ENCODE measurements at regions not wholly inside any gene's neighbourhood (a gene's known extent, or its start where the extent isn't known, plus 50 kb on each side); places are given as distances from the start of the nearest gene placed in this dataset.
"Not testable (repeated sequence)": the region's sequence is repeated elsewhere in the genome, so short reads cannot be mapped to it uniquely, and the experiment has no call there.

DNA sequence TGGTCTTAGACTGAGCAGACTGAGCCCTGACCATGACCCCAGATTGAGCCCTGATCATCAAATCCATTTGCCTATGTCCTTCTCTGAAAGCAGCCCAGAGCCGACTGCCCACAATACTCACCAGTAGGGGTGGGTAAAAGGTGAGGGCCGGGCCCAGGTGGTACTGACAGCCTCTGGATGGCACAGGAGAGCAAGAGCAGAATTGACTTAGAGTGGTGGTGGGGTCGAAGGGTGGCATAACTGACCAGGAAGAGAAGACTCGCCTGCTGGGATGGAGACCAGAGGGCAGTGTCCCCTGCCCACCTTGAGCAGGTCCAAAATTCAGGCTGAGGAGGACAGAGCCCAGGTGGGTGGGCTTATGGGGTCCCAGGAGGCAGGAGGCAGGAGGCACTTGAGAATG, 161.3 kb upstream of the POU3F1 start:
- no peak for DNase-seq

DNA sequence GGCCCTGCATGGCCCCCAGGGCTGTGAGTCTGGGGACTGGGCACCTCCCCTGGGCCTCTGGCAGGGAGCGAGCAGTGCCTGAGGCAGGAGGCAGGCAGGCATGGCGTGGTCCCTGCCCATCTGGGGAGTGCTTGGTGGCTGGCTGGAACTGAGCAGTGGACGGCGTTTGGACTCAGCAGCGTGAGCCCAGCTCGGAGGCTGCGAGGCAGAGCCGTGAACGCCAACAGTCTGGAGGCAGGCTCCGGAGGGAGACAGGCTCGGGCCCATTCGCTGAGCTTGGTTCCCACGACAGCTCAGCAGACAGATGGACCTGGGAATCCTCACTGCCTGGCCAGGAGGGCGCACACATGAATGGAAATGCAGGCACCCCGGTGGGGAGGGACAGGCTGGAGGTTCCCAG, 160.7 kb upstream of the POU3F1 start:
- DNase-seq: no peak

DNA sequence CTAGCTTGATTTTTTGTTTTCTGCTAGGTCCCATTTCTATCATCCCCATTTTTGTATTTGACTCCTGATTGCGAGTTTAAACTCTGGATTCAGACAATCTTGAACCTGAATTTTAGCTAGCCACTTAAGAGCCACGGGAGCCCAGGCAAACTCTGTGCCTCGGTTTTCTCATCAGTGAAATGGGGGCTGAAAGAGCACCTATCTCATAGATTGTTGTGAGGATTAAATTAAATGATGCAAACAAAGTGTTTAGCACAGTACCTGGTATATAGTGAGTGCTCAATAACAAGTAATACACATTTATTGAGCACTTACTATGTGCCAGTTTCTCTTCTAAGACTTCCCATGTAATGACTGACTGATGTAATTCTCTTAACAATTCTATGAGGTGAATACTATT, 158.1 kb upstream of the POU3F1 start:
- DNase-seq: no peak

DNA sequence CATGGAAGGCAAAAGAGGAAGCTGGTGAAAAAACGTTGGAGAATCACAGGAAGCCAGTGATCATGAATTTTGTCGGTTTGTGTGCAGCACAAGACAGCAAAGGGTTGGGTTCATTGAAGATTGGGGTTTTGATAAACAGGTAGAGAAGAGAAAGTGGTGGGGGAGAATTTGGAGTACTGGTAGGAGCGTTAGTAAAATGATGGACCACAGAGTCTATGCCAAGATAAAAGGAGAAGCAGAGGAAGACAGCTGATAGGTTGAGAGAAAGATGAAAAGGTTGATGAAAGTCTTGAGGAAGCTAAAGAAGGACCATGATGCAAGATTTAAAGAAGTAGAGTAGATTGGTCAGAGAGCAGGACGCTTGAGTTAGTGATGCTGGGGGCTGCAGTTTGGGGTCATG, 156.8 kb upstream of the POU3F1 start:
- DNase-seq: no peak

DNA sequence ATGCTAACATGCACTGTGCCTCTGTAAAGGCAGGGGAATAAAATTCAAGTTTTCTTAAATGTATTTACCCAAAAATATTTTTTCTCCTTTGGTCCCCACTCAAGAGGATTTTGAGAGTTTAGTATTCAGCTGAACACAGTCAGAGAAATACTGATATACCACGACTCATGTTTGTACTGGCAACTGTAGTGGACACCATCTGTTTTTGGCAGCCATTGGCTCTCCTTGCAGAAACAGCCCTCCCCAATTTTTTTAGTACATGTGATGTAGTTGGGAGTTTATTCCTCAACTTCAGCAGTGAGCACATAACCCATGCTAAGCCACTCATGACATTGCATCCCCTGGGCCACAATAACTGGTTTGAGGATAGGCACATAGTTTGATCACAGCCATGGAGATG, 154.8 kb upstream of the POU3F1 start:
- no peak for DNase-seq

DNA sequence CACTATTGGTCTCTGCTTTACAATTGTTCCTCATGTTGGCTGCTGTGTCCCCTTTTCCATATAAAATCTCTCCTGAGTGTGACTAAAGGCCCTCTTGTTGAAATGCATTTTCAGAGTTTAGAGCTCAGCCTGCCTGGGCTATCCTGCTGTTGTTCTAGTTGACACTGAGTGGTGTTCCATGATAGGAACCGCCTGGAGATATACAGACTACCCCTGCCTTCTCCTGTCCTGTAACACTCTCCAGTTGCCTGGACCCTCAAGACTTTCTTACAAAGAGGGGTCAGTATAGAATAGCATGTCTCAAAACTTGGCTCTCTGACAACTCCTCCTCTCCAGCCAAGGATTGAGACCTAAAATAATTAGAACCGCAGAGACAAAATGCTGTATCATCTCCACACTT, 152.0 kb upstream of the POU3F1 start:
- no peak for DNase-seq

DNA sequence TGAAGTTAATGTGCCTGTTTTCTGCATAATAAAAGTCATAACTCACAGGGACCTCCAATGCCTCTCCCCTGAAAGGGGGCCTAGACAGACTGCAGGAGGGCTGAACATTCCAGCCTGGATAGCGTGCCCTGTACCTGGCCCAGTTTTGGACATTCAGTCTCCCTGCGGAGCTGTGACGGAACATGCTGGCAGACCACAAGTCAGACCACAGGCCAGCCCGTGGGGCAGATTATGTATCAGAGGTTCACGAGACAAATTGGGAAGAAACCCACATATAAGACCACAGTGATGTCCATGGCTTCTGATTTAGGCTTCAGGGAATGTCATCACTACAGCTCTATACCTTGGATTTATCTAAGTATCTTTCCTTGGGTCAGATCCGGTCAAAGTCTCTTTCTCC, 151.5 kb upstream of the POU3F1 start:
- no peak for DNase-seq

DNA sequence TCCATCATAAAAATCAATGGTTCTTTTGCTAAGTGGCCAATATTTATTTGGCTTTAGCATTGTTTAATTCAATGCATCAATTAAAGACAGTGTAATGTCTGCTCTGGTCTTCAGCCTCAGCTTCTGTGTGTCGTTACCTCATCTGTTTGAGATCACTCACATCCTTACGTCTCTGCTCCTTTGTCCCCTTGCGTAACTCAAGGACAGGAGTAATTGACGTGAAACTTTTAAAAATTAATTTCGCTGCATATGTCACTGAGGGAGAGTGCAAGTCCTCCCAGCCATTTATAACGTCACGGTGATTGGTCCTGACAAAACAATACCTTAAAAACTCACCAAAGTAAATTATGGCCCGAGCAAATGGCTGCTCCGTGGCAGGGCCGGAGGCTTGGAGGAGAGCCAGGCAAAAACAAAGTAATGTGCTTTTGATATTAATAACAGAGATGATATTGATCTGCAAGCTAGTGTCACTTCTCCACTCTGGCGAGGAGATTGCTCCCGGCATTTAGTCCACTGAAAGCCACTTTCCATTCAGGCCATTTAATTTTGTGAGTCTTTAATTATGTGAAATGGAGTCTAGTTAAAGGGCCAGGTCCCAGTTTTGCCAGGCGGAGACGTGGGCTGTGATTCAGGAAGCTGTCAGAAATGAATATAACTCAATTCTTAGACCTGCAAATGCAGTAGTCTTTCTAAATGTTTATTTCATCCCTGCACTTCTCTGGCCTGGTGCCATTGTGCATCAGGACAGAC, 150.9 kb upstream of the POU3F1 start:
- DNase-seq: no peak

DNA sequence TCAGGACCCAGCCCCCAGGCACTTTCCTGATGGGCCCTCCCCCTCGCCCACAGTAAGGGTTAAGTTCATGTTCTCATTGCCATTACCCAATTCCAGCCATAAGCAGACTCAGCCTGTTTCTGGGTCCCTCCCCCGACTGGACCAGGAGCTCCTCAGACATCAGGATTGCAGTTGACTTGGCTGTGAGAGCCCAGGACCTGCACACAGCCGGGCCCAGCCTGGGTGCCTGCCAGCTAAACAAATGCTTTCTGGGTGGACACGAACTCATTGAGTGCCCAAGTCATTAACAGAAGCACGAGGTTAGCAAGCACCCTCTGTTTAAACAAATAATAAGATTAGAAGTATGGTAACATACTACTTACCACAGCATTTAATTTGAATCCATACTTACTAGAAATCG, 147.9 kb upstream of the POU3F1 start:
- DNase-seq: no peak

DNA sequence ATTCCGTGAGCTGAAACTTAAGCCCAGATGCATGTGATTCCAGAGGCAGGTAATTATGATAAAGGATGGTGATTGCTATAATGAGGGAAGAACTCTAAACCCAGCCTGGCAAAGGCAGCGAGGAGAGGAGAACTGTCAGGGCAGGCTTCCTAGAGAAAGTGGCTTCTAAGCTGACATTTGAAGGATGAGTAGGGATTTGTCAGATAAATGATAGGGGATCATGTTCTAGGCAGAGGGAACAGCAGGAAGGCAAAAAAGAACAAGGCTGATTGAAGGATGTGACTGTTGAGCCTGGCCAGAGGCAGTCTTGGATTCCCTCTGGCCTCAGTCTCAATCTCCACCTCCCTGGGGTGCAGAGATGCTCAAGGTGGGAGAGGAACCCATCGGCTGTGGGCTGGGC, 146.4 kb upstream of the POU3F1 start:
- DNase-seq: no peak

DNA sequence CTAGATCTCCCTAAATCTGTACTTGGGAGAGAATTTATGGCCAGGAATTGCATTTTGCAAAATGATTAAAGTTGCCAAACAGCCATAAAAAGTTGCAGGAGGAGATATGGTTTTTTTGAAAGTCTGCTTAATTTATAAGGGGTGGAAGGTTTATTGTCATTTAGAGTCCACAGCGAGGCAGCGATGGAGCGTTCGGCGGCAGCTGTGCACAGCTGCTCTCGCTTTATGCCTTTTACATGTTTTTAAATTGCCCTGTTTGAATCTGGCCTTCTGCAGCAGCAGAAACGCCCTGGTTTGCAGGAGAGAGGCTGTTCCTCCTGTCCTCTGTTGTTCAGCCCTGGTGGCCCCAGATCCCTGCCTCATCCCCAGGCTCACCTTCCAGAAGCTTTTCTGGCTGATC, 144.9 kb upstream of the POU3F1 start:
- no peak for DNase-seq

DNA sequence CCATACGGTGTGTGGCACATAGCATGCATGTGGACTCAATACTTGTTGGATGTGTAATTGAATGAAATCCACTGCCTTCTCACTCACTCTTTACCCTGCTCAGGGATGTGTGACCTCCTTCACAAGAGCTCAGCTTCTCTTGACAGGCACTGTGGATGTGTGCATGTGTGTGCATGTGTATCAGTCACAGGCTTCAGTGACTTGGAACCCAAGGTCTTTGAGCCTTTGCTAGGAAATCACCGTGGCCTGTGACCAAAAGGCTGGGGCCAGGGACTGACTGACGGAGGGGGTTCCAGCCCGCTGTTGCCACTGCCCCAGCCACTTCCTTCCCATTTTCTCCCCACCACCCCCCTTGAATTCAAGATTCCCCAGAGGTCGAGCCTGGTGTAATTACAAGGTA, 144.4 kb upstream of the POU3F1 start:
- DNase-seq: no peak

DNA sequence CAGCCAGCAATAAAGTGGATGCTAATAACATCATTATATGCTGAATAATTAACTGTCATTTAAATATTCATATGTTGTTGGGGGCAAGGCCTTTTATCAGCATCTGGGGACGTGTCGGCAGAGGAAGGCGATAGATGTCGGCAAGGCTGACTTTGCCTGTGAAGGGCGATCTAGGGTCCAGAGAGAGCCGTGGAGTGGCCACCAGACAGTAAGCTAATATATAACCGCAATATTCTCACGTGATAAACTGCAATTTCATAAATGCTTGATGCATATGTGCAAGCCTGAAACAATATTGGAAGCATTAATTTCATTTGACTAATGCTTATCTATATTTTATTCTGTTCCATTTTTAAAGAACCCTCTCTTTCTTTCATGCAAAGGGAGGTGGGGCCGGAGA, 141.0 kb upstream of the POU3F1 start:
- DNase-seq: no peak

DNA sequence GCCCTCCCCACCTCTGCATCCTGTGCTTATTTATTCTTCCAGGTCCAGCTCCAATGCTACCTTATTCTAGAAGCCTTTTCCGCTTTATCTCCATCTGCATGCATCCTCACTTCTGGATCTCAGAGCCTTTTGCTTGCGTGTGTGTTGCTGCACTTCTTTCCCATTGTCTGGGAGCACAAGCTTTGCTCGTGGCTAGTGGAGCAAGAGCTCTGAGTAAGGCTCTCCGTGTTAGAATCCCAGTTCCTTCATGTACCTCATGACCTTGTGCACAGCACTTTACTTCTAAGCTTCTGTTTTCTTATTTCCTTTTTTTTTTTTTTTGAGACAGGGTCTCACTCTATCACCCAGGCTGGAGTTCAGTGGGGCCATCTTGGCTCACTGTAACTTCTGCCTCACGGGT, 140.0 kb upstream of the POU3F1 start:
- DNase-seq: no peak

DNA sequence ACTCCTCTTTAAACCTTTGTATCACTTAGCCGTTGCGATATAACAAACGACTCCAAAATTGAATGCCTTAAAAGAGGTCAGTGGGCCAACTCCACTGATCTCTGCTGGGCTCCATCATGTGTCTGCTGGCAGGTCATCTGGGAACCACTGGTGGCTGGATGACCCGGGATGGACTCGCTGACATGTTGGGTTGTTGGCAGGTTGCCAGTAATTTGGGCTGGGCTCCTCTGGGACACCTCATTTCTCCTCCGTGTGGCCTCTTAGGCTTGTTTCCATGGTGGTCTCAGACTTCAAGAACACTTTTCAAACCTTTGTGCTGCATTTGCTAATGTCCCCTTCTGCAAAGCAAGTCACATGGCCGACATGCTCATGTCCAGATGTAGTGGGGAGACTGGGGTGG, 139.3 kb upstream of the POU3F1 start:
- DNase-seq: no peak

DNA sequence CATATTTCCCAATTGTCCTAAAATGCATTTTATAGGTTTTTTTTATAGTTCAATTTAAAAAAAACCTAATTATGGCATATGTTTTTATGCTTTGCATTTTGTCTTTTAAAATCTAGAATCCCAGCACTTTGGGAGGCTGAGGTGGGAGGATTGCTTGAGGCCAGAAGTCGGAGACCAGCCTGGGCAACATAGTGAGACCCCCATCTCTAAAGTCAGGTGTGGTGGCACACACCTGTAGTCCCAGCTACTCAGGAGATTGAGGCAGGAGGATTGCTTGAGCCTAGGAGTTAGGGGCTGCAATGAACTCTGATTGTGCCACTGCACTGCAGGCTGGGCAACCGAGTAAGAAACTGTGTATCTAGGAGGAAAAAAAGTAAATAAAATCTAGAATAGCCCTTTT, 137.2 kb upstream of the POU3F1 start:
- DNase-seq: no peak

DNA sequence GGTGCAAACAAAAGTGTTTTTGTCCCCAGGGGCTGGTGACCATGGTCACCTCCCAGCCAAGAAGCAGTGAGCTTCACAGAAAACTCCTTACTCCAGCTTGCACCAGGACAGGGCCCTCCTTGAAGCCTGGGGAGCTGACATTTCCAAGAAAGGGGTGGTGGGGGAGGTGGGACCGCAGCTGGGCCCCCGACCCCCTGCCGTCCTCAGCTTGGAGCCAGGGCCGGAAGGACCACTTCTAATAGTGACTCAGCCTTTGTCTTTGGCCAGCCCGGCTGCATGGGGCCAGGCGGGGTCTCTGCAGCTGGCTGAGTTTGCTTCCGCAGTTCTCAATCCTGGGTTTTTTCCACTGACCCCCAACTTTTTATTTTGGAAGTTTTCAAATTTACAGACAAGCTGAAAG, 136.5 kb upstream of the POU3F1 start:
- no peak for DNase-seq

DNA sequence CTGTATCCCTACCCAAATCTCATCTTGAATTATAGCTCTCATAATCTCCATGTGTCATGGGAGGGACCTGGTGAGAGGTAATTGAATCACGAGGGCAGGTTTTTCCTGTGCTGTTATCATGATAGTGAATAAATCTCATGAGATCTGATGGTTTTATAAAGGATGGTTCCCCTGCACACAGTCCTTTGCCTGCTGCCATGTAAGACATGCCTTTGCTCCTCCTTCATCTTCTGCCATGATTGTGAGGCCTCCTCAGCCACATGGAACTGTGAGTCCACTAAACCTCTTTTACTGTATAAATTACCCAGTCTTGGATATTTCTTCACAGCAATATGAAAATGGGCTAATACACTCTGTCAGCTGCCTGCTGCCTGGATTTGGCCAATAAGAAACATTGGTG, 133.8 kb upstream of the POU3F1 start:
- not testable (repeated sequence) for DNase-seq

DNA sequence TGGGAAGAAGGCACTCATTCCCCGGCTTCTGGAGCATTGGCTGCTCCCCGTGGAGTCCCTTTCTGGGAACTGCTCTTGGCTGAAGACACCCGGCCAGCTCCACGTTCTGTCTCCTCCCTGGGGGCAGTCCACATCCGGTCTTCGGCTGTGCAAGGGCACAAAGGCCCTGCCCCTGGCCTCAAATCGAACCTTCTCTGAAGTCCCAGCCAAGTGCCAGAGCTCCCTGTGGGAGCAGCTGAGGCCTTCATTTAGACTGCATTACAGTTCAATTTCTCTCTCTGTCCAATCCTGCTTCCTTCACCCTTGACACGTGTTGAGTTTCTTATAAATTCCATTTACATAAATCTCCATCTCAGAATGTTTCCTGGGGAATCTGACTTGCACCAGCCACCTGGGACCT, 132.9 kb upstream of the POU3F1 start:
- no peak for DNase-seq

DNA sequence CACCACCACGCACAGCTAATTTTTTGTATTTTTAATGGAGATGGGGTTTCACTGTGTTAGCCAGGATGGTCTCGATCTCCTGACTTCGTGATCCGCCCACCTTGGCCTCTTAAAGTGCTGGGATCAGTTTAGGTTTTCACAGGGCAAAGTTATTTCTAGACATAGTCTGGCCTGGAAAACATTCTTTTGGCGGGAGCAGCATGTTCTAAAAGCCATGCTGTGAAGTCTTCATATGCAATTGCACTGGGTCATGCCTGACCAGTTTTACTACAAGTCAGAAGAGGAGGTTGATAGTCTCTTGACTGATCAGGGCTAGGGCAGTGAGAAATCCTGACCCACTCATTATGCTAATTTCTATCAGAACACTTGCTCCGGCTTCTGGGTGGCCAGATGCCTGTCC, 131.6 kb upstream of the POU3F1 start:
- no peak for DNase-seq

DNA sequence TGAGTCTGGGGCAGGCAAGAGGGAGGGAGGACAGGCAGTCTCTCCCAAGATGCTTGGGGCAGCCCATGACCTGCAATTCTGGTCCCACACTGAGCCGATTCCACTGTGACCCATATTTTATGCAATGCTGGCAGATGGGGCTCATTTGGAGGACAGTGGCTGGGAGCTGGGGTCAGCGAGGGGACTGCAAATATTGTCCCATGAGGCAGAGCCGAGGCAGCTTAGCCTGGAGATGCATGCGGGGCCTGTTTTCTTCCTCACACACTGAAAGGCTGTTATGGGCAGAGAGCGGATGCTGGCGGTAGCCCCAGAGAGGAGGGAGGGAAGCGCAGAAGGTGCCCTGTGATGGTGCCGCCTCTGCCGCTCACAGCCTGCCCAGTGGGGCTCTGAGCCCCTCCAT, 128.5 kb upstream of the POU3F1 start:
- no peak for DNase-seq

DNA sequence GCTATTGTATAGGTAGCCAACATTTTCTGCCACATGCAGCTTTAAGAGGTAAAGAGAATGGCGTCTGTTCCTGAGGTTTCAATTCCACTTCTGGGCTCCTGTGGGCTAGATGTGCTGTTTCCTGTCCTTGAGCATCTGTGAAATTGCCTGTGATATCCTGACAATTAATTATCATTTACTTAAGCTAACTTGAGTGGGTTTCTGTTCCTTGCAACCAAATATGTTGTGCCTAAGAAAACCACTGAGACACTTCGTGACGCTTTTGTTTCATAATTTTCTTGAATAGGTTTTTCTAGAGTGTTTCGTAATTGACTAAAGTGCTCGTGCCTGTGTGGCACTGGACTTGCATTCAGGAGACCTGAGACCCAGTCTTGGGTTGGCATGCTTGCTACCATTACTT, 127.3 kb upstream of the POU3F1 start:
- DNase-seq: no peak

DNA sequence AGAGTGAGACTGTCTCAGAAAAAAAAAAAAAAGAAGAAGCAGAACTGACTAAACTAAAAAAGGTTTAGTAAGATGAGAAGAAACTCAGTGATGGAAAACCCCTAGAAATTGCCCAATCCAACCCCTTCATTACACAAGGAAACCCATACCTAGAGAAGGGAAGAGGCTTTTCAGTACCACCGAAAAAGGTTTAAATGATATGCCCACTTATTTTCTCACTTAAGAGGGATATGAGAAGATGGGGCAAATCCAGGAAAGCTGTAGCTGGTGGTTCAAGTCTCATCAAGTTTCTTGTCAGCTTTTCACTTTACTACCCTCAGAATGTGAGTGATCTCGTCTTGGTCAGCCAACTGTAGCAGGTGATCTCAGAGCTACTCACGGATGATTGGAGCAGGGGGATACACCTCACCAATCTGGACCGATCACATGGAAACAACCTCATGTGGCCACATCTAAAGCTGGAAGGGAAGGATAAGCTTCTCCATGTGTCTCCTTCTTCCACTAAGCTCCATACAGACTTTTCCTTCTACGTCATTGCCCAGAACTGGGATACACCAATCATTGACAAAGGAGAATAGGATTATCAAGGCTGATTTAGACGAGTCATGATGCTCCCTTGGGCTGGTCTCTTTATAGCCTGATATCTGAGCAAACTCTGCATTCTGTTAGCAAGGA, 126.7 kb upstream of the POU3F1 start:
- no peak for DNase-seq

DNA sequence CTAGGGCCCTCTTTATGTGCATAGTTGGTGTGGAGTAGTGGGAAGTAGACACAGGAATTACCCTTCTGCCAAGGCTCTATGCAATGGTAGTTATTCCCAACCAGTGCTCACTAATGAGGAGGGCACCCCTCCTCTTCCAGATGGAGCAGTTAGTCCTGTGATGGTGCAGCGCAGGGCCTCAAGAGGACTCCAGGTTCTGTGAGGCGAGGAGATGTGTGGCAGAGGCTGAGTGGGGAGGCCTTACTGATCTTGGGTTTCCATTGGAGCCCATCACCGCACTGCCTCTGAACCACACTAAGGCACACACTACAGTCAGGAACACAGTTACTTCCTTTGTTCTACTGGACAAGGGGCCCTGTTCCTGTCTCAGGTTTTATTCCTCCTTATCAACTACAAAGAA, 122.5 kb upstream of the POU3F1 start:
- DNase-seq: no peak

DNA sequence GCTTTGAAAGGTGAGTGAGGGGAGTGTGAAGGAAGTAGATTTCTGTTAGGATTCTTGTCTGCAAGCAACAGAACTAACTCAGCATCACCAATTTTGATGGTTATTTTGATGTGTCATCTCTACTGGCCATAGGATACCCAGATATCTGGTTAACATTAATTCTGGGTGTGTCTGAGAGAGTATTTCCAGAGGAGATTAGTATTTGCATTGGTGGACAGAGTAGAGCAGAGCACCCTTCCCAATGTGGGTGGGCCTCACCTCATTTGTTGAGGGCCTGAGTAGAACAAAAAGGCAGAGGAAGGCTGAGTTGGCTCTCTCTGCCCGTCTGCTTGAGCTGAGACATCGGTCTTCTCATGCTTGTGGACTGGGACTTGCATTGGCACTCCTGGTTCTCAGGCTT, 121.8 kb upstream of the POU3F1 start:
- DNase-seq: no peak

Data from CD4-positive, alpha-beta T cell treated with Interleukin-4 for 1 hour (primary cell).